Mucosa of gallbladder (tissue), 1 donor: ENCODE measurements at regions not wholly inside any gene's neighbourhood (a gene's known extent, or its start where the extent isn't known, plus 50 kb on each side); places are given as distances from the start of the nearest gene placed in this dataset.
"Not testable (repeated sequence)": the region's sequence is repeated elsewhere in the genome, so short reads cannot be mapped to it uniquely, and the experiment has no call there.

Source experiments
- DNase-seq: peaks from one replicate; pipeline ENCODE4 v3.0.0-alpha.2; 2020; ENCODE audit warnings: low spot score
- donor health status: DM: no; HTN: no; CAD: no.

- DNase-seq, result no peak
These were observed 253.4 kb upstream of the LRRC3B start for GRCh38 chr3:26369133-26369532.

DNA sequence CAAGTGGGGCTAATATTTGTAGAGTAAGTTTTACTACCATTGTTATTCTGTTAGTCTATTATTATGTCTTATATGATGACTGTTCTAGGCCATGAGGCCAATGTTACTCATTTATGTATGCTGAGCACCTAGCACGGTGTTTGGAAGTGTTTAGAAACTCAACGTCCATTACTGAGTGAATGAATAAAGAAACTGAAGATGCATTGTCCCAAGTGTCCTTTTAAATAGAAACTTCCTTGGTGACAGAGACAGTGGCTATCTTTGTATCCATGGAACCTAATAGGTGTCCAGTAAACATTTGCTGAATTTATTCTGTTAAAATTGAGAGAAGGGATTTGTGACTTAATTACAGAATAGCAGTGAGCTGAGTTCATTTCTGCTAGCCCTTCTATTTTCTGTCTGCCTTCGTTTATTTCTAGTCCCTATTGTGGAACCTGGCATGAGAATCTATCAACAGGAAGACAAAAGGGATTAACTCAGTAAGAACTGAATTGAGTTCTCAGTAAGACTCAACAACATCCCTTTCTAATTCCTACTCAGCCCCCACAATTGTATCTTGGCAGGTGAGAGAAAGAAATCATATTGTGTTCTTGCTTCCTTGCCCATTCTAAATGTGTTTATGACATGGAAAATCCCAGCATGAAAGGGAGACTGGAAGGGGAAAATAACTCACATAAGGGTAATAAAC is 246.6 kb upstream of the LRRC3B start:
- DNase-seq, result no peak

DNA sequence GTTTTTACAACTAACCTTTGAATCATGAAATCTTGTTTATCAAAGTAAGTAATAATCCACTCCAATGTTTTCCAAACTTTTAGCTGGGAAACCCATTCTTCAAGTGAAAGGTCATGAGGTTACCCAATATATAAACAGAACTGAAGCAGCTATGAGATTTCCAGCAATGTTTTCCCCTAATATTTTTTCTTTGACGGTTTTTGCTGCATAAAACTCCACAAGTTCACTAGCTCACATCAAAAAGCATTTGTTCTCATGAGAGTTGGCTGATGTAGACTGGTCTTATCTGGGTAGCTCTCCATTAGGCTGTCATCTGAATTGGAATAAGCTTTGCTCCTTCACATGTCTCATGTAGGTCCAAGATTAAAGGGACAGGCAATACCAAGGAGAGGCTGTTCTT is 241.2 kb upstream of the LRRC3B start:
- DNase-seq, result no peak

- DNase-seq, result no peak
These were observed 215.9 kb upstream of the LRRC3B start for GRCh38 chr3:26406636-26407035.

DNA sequence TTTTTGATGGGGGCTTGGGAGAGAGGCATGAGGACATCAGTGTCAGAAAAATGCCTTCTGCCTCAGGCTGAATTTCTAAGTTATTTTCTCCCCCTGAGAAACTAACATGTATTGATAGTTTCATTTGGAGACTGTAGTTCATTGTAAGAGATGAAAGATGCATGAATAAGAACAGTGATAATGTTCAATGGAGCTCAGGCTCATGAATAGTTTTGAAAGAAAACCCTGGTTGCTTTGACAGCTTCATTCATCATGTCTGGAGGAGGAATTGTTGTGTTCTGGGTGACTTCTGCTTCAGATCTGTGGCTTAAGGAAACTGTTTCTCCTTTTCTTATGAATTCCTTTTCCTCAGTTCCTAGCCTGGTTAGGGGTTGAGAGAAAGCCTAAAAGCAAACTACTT is 204.0 kb upstream of the LRRC3B start:
- DNase-seq, result no peak

- no peak for DNase-seq
These were observed 200.2 kb upstream of the LRRC3B start for GRCh38 chr3:26422415-26422814.

- no peak for DNase-seq
These were observed 197.5 kb upstream of the LRRC3B start for GRCh38 chr3:26425076-26425475.

GRCh38 chr3:26428992-26429391 is 193.6 kb upstream of the LRRC3B start:
- DNase-seq, result no peak

GRCh38 chr3:26437678-26438077 is 184.9 kb upstream of the LRRC3B start:
- no peak for DNase-seq

DNA sequence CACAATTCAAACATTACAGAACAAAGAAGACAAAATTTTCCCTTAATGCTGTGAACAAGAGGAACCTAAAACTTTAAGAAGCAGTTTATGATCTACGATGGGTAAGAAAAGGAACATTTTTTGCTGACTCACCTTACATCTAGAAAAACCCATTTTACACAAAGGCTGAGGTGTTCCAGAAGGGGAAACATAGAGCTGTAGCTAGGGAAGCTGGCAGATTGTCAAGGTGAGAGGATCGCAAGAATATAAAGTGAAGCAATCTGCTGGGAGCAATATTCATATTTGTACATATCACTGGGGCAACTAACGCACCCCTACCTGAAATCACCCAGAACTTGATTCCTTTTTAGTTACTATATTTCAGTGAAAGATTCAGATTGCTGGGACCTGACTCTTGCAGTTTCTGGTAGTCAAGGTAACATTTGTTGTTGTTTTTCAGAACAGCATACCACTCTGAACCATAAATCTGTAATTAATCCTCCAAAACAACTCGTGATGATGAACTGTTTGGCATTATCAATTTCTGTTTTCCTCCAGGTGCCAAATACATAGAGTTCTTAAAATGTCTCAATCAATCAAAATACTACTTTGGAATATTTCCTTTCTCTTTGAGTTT is 184.1 kb upstream of the LRRC3B start:
- no peak for DNase-seq

DNA sequence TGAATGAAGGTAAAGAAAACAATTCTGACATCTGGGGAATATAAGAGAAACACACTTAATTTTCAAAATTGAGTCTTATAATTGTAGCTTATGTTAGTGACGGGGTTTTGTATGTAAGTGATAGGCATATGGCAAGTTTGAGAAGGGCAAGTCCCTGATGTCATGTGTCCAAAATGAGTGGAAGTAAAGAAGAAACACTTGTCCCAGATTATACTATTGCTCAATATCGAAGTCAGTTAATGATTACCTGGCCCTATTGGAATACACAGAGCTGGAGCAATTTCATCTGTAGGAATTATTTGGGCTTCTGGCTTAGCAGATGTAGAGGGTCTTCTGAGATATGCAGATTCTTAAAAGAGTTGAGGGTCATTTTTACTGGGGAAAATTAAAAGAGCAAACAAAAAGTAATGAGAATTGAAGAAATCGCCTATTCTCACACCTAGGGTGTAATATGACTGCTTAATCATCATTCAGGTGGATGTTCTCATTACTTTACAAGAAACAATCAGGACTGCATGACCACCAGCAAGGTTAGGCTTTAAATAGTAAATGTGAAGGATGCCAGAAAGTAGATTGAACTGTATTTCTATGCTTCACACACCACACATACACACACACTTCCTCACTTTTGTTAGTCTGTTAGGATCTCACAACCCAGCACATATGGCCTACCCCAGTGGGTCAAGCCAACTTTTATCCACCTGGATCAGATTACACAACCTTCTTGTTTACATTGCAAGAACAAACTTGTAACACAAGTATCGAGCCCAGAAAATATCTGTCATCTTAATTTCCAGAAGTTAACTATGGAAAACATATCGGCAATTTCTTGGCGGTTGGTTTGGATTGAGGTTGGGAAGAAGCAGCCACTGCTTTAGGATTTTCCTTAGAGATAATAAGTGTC is 183.3 kb upstream of the LRRC3B start:
- no peak for DNase-seq

- no peak for DNase-seq
These were observed 172.6 kb upstream of the LRRC3B start for GRCh38 chr3:26449996-26450395.

GRCh38 chr3:26452363-26452762 is 170.2 kb upstream of the LRRC3B start:
- DNase-seq, result no peak

DNA sequence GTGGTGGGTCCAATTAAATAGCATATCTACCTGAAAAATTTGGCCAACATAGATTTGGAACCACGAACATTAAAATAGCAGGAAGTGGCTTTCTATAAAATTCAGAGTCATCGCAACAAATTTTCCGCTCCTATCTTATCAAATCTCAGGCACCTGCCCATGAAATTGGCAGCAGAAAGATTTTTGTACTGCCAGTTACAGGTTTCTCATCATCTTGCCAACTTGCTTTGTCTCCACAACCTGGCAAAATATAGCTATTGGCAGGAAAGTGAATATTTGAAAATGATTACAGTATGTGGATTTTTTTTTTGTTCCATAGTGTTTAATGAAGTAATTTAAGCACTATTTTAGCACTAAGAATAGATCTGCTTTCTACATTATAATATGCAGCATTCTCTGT is 161.6 kb upstream of the LRRC3B start:
- no peak for DNase-seq

- no peak for DNase-seq
These were observed 150.2 kb upstream of the LRRC3B start for GRCh38 chr3:26472345-26472744.

GRCh38 chr3:26474706-26475105 is 147.9 kb upstream of the LRRC3B start:
- DNase-seq, result no peak

- no peak for DNase-seq
These were observed 142.2 kb upstream of the LRRC3B start for GRCh38 chr3:26480377-26480776.

GRCh38 chr3:26484140-26484539 is 138.4 kb upstream of the LRRC3B start:
- no peak for DNase-seq

DNA sequence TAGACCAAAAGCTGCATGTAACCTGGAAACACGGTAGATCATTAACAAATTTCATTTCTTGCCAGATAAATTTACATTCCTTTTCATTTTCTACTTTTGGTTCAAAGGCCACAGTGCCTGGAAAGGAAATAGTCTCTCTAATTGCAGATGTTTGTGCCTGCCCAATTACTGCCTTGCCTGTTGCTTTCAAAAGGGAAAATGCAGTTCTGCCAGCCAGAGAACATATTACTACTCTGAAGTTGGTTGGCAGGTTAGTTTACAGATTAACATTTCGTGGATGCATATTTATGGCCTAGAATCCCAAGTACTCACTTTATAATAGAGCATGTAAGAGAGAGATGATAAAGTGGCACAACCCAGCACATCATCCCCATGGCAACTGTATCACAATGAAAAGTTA is 124.3 kb upstream of the LRRC3B start:
- DNase-seq, result no peak

- no peak for DNase-seq
These were observed 117.2 kb upstream of the LRRC3B start for GRCh38 chr3:26505399-26505798.

DNA sequence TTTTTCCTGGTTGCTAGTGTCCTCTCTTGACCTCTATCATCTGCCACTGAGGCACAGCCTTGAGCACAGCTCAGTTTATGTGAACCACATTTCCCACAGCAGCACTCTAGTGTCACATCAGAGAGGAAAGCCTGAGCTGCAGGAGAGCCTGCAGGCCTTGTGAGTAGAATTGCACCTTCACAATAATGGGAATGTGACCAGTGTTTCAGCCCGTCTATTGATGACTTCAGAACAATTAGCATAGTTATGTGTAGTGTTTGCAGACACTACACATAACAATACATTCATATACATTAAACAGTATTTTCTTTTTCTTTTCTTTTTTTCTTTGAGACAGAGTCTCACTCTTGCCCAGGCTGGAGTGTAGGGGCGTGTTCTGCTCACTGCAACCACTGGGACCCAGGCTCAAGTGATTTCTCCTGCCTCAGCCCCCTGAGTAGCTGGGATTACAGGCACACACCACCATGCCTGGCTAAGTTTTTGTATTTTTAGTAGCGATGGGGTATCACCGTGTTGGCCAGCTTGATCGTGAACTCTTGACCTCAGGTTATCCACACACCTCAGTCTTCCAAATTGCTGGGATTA is 108.0 kb upstream of the LRRC3B start:
- not testable (repeated sequence) for DNase-seq

- no peak for DNase-seq
These were observed 107.2 kb upstream of the LRRC3B start for GRCh38 chr3:26515351-26515750.
